Heart right ventricle (tissue), 16 donors: ENCODE measurements at regions not wholly inside any gene's neighbourhood (a gene's known extent, or its start where the extent isn't known, plus 50 kb on each side); places are given as distances from the start of the nearest gene placed in this dataset.

Experiments
- ATAC-seq, 8 donors: fragments of 200-7000 bp; cut with Tn5 transposase; one replicate each; pipeline ENCODE4 v1.9.1; 2020; ENCODE audit warnings: mild to moderate bottlenecking in 8 of 8, moderate library complexity in 8 of 8, moderate number of reproducible peaks in 1 of 8
- DNase-seq, 2 donors: peaks; one replicate each; pipeline ENCODE4 v3.0.0-alpha.2; 2020
- H3K27ac ChIP-seq, 10 donors: fragments of 200-600 bp; sonication (generic) in 2 of 10; one replicate each; pipeline versions ENCODE4 v1.5.0 to v1.8.0; 2020 to 2022; ENCODE audit warnings: mild to moderate bottlenecking in 3 of 10
- H3K27me3 ChIP-seq, 7 donors: fragments of 200-600 bp; one replicate each; pipeline ENCODE4 v1.8.0; 2021 to 2022; ENCODE audit warnings: mild to moderate bottlenecking in 2 of 7
- H3K36me3 ChIP-seq, 9 donors: fragments of 200-600 bp; sonication (generic) in 1 of 9; one replicate each; pipeline versions ENCODE4 v1.5.0 to v1.8.0; 2020 to 2022; ENCODE audit warnings: mild to moderate bottlenecking in 2 of 9
- H3K4me1 ChIP-seq, 9 donors: fragments of 200-600 bp; sonication (generic) in 1 of 9; one replicate each; pipeline versions ENCODE4 v1.5.0 to v1.8.0; 2020 to 2022; ENCODE audit warnings: mild to moderate bottlenecking in 4 of 9
- H3K4me3 ChIP-seq, 10 donors: fragments of 200-600 bp; sonication (generic) in 2 of 10; one replicate each; pipeline versions ENCODE4 v1.5.0 to v1.8.0; 2020 to 2022; ENCODE audit warnings: mild to moderate bottlenecking in 7 of 10, moderate library complexity in 2 of 10
- H3K9me3 ChIP-seq, 11 donors: fragments of 200-600 bp in 10 of 11; sonication (generic) in 2 of 11; one replicate each; pipeline versions ENCODE4 v1.5.0 to v1.8.0; 2013 to 2022; ENCODE audit warnings: mild to moderate bottlenecking in 2 of 11, control low read depth in 1 of 11, moderate library complexity in 1 of 11
- CTCF ChIP-seq, 9 donors: fragments of 200-600 bp; sonication (generic) in 2 of 9; IDR thresholded peaks; one replicate each; pipeline versions ENCODE4 v1.5.0 to v1.8.0; 2021 to 2022; ENCODE audit warnings: antibody characterized with exemption in 9 of 9, mild to moderate bottlenecking in 5 of 9, moderate library complexity in 1 of 9
- WGBS, 2 donors: extraction: QIAGEN DNeasy Blood & Tissue Kit; methylation state at CpG; one replicate each; pipeline ENCODE4 v1.1.7; 2013; ENCODE audit warnings: inconsistent platforms in 1 of 2; 5-methylcytosine and 5-hydroxymethylcytosine counted together
- intact Hi-C, 10 donors: fragments of 100-400 bp; cut with DNase I; formaldehyde crosslinking; loops; one replicate each; pipeline versions ENCODE4 v1.11.1 to v1.14.2; 2022
- donor health status: Arrhythmogenic right ventricular cardiomyopathy.
- donor health status: ischemic (EF 13 %, LVEDD 7.1; RV severe dilation, severe dysfunction).
- donor health status: healthy with polysubstance abuse.
- donor health status: DM: no; HTN: yes; CAD: no.
- donor health status: DM: no; HTN: no; CAD: no.
- donor health status: ischemic (EF 25% LVEDD 6.9; RV normal size, moderate dysfunction).
- donor health status: ischemic (EF 25% LVEDD 5.7; RV mildly dilated, moderate dysfunction).
- donor health status: healthy.
- donor health status: DM: yes; HTN: yes; CAD: no.
- donor health status: Ischemic cardiomyopathy.
- donor health status: ischemic (EF 35%, LVEDD 5.7; RV mildly dilated, moderate dysfunction).
- donor health status: nonischemic (EF 11% LVEDD 7.7; RV severe dilation, severe dysfunction).
- donor health status: DM: yes; HTN: yes; CAD: no.
- donor health status: PGD.
- donor health status: ischemic (EF 29% LVEDD 5.4; RV normal size, mild dysfunction).
- donor health status: nonischemic (EF 23%, LVEDD 6.1; RV moderate dilation, normal function).

- Histone ChIP-seq H3K27ac (no peak overlapping the region), H3K36me3 (peaks cover 0 to 21% (median 0%) of the 10 kb centered on the region in 9 donors), H3K9me3 (no peaks in the 10 kb centered on the region), H3K27me3 (no peaks in the 10 kb centered on the region), H3K4me1 (no peaks in the 10 kb centered on the region), H3K4me3 (no peak overlapping the region)
- DNase-seq (no peak), ATAC-seq (no peak)
- TF ChIP-seq CTCF (IDR thresholded peaks at IDR 0.05) = no peak
- intact Hi-C loops = no loop called here
These were observed 180.6 kb downstream of the CYB561 start for GRCh38 chr17:63265526-63265925.

GRCh38 chr17:63267846-63268245 is 178.3 kb downstream of the CYB561 start:
- H3K36me3 ChIP-seq = peaks cover 0 to 25% (median 0%) of the 10 kb centered on the region in 9 donors
- H3K27me3 ChIP-seq = no peaks in the 10 kb centered on the region
- 87% methylated on average over 4 of the region's 4 CpGs for WGBS, 2 donors
- ATAC-seq (no peak), DNase-seq (no peak)
- H3K27ac ChIP-seq = no peak overlapping the region
- no peaks in the 10 kb centered on the region for H3K4me1 ChIP-seq
- intact Hi-C loops = loop anchor here in 1 of 10 donors (2.0 kb wide), 1 partner anchor 55 kb away; no protein-coding TSS in a partner anchor
- no peak for TF ChIP-seq CTCF (IDR thresholded peaks at IDR 0.05)
- peaks cover 0 to 7% (median 0%) of the 10 kb centered on the region in 11 donors for H3K9me3 ChIP-seq
- H3K4me3 ChIP-seq = no peak overlapping the region

GRCh38 chr17:63268827-63269226 is 177.3 kb downstream of the CYB561 start:
- DNase-seq (no peak), ATAC-seq (no peak)
- peaks cover 0 to 25% (median 0%) of the 10 kb centered on the region in 9 donors for H3K36me3 ChIP-seq
- H3K4me1 ChIP-seq = peaks cover 0 to 8% (median 3%) of the 10 kb centered on the region in 9 donors
- peaks cover 0 to 7% (median 0%) of the 10 kb centered on the region in 11 donors for H3K9me3 ChIP-seq
- intact Hi-C loops = no loop called here
- no peak for TF ChIP-seq CTCF (IDR thresholded peaks at IDR 0.05)
- H3K27ac ChIP-seq = no peak overlapping the region
- WGBS, 2 donors = 78 to 84% methylated on average over 3 of the region's 3 CpGs
- H3K4me3 ChIP-seq = no peak overlapping the region
- H3K27me3 ChIP-seq = no peaks in the 10 kb centered on the region

DNA sequence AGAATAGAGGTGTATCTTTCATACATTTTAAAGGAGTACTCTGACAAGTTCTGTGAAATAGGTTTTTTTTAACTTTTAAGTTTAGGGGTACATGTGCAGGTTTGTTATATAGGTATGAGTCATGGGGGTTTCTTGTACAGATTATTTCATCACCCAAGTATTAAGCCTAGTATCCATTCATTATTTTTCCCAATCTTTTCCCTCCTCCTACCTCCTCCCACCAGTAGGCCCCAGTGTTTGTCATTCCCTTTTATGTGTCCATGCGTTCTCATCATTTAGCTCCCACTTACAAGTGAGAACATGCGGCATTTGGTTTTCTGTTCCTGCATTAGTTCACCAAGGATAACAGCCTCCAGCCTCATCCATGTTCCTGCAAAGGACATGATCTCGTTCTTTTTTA is 175.5 kb downstream of the CYB561 start:
- no peak for TF ChIP-seq CTCF (IDR thresholded peaks at IDR 0.05)

More for the DNA sequence above, 175.5 kb downstream of the CYB561 start:
- no peak for ATAC-seq
- H3K27ac ChIP-seq = no peak overlapping the region
- intact Hi-C loops = no loop called here
- H3K4me3 ChIP-seq = no peak overlapping the region
- no peaks in the 10 kb centered on the region for H3K27me3 ChIP-seq
- no peak for DNase-seq
- H3K9me3 ChIP-seq = peaks cover 0 to 7% (median 0%) of the 10 kb centered on the region in 11 donors
- peaks cover 0 to 25% (median 0%) of the 10 kb centered on the region in 9 donors for H3K36me3 ChIP-seq
- WGBS, 2 donors = 95 to 97% methylated on average over 3 of the region's 3 CpGs
- peaks cover 0 to 23% (median 4%) of the 10 kb centered on the region in 9 donors for H3K4me1 ChIP-seq
